ENCODE measurements at regions not wholly inside any gene's neighbourhood (a gene's known extent, or its start where the extent isn't known, plus 50 kb on each side); places are given as distances from the start of the nearest gene placed in this dataset.

GRCh38 chr13:76741624-76742023 lies 144.6 kb downstream of the KCTD12 start:
- no peak for DNase-seq

GRCh38 chr13:76741046-76741445 lies 145.2 kb downstream of the KCTD12 start:
- DNase-seq: no peak

- no peak for DNase-seq
These were observed 147.6 kb downstream of the KCTD12 start for GRCh38 chr13:76738616-76739015.

- no peak for DNase-seq
These were observed 148.7 kb downstream of the KCTD12 start for GRCh38 chr13:76737526-76737925.

- no peak for DNase-seq
These were observed 150.6 kb downstream of the KCTD12 start for GRCh38 chr13:76735641-76736040.

GRCh38 chr13:76733671-76734070 lies 152.5 kb downstream of the KCTD12 start:
- DNase-seq: no peak

GRCh38 chr13:76732367-76732766 lies 153.8 kb downstream of the KCTD12 start:
- no peak for DNase-seq

GRCh38 chr13:76730220-76730619 lies 156.0 kb downstream of the KCTD12 start:
- DNase-seq: no peak

- DNase-seq: no peak
These were observed 156.5 kb downstream of the KCTD12 start for GRCh38 chr13:76729691-76730090.

- DNase-seq: no peak
These were observed 160.3 kb downstream of the KCTD12 start for GRCh38 chr13:76725896-76726295.

GRCh38 chr13:76725211-76725610 lies 161.0 kb downstream of the KCTD12 start:
- DNase-seq: no peak

- DNase-seq: no peak
These were observed 161.8 kb downstream of the KCTD12 start for GRCh38 chr13:76724421-76724820.

GRCh38 chr13:76723551-76724232 lies 162.5 kb downstream of the KCTD12 start:
- no peak for DNase-seq

- DNase-seq: no peak
These were observed 163.4 kb downstream of the KCTD12 start for GRCh38 chr13:76722782-76723181.

- DNase-seq: no peak
These were observed 165.4 kb downstream of the KCTD12 start for GRCh38 chr13:76720821-76721220.

- no peak for DNase-seq
These were observed 165.8 kb downstream of the KCTD12 start for GRCh38 chr13:76720416-76720815.

GRCh38 chr13:76719955-76720354 lies 166.2 kb downstream of the KCTD12 start:
- DNase-seq: no peak

GRCh38 chr13:76717092-76717491 lies 169.1 kb downstream of the KCTD12 start:
- DNase-seq: no peak

GRCh38 chr13:76715621-76716020 lies 170.6 kb downstream of the KCTD12 start:
- no peak for DNase-seq

GRCh38 chr13:76715075-76715474 lies 171.1 kb downstream of the KCTD12 start:
- DNase-seq: no peak

- no peak for DNase-seq
These were observed 172.9 kb downstream of the KCTD12 start for GRCh38 chr13:76713280-76713679.

- DNase-seq: no peak
These were observed 174.5 kb downstream of the KCTD12 start for GRCh38 chr13:76711550-76712182.

- DNase-seq: no peak
These were observed 176.4 kb downstream of the KCTD12 start for GRCh38 chr13:76709851-76710250.

- no peak for DNase-seq
These were observed 178.0 kb downstream of the KCTD12 start for GRCh38 chr13:76708138-76708688.

GRCh38 chr13:76707360-76707759 lies 178.8 kb downstream of the KCTD12 start:
- DNase-seq: no peak
